Daoy (cell line): ENCODE measurements at regions not wholly inside any gene's neighbourhood (a gene's known extent, or its start where the extent isn't known, plus 50 kb on each side); places are given as distances from the start of the nearest gene placed in this dataset.
A peak's percentile ranks its signal among the peaks of the same experiment; 100 is the strongest.

ENCODE experiments used
- DNase-seq: peaks from one replicate; pipeline ENCODE4 v3.0.0-alpha.2; 2015; ENCODE audit warnings: low read depth

GRCh38 chr9:86452201-86452828 is 98.1 kb upstream of the TUT7 start:
- DNase-seq = no peak

DNA sequence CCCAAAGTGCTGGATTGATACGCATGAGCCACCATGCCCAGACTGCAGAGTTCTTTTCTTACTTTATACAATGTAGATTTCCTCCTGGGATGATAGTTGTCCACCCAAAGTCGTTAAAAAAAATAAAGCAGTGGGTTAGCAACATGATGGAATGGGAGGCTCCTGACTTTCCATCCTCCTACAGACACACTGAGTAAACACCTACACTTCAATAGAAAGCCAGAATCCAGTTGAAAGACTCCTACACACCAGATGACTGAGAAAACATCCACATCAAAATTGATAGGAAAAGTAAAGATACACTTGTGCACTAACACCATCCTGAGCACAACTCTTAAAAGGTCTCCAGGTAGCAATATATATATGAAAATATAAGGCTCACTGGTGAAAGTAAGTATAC is 95.0 kb upstream of the TUT7 start:
- DNase-seq = no peak

GRCh38 chr9:86445671-86446070 is 91.5 kb upstream of the TUT7 start:
- DNase-seq = no peak

DNA sequence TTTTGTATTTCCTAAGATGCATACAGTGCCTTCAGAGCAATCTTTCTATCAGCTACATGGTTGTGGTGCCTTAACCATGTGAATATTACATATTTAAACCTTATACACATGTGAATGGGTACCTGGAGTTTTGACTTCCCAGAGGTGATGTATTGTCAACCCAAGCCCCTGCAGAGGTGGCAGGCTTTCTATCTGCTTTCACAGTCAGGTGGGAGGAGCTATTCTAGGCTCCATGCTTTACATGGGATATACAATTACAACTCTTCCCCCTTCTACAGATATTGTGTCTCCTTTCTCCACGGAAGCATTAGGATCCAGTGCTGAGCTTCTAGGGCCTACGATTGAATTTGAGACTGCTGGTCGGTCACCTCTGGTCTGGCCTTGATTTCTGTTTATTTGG is 89.8 kb upstream of the TUT7 start:
- DNase-seq = no peak

DNA sequence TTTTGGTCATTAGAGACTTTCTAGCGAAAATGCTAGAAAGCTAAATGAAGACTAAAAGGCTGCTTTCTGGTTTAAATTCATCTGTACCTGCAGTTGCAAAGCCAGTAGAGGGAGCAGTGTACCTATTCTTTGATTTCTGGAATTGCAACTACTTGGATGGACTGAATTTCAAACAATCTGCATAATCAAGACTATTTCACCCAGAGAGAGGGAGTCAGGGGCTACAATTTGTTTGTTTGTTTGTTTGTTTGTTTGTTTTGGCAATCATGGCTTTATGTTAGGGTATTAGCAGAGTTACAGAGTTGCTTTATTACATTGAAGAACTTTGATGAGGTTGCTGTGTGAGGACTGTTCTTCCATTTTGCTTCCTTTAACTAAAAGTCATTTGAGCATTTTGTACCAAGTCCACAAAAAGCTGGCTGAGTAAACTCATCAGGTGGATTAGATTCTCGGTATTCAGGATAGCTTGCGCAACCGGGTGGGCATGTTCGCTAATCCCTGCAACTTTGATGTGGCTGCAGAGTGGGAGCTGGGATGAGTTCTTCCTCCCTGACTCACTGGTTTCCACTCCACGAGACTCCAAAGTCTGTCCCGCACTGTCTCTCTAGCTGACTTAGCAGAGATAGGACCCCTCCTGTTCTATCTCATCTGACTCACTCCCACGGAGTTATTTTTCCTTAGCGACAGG is 80.0 kb upstream of the TUT7 start:
- peak; percentile 50 for DNase-seq

GRCh38 chr9:86424251-86424891 is 70.2 kb upstream of the TUT7 start:
- DNase-seq = peak; percentile 22

DNA sequence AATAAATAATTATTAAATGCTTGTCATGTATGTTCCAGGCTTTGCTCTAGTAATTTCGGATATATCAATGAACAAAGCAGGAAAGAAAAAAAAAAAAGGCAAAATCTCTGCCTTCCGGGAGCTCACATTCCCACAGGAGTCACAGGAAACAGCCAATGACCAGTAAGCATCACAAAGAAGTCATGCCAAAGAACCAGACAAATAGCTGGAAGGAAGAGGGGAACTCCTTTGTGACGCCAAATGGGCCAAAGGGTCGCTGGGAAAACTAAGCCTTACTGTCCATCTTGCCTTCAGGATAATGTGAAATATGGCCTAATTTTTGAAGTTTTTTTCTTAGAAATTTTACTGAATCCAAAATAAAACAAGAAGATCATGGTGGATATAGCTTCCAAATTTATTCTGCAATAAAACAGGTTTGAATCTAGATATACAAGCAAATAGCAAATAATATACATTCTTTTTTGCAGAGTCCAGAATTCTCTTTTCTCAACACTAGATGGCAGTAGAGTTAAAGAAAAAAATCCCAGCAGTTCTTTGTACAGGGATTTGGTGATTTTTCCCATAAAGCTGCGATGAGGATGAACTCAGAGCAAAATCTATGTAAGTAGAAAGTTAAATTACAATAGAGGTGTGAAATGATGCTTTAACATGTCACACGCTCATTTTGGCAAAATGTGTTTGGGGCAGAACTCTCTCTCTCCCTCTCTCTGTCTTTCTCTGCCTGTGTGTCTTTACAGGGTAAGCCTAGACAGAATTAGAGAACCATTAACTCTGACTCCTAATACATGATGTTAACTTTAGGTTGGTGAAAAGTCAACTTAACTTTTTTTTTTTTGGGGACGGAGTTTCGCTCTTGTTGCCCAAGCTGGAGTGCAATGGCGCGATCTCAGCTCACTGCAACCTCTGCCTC is 60.0 kb upstream of the TUT7 start:
- peak; percentile 32 for DNase-seq

DNA sequence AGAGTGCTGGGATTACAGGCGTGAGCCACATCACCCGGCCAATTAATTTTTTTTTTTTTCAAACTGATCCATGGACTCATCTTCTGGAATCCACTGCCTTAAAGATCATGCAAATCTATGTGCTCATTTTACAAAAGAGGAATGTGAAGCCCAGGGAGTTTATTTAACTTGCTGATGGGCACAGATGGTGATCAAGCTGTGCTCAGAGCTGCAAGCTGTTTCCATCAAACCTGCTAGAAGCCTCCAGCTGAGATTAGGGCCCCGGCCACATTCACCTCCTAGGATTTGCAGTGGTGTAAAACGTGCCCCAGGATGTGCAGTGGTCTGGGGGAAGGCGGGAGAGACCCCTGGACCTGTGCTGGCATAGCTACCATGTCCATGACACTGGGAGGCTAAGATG is 56.1 kb upstream of the TUT7 start:
- DNase-seq = no peak

- DNase-seq = no peak
Measured at GRCh38 chr9:86408121-86408520, 53.9 kb upstream of the TUT7 start.

DNA sequence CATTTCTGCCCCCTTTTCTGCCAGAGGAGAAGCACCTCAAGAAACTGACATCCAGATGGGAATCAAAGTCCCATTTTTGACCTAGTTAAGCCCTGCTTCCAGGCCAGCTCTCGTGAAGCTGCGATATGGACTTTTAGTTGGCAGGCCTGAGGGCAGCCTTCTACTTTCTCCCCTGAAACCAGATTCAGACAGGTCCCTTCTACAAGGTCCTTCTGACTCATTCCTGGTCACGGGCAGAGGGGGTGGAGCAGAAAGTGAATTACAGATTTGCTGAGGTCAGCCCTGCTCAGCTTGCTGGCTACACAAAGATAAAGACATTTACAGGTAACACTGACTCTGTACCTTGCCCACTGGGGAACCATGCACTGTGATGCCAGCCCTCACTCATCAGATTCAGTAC is 52.8 kb upstream of the TUT7 start:
- DNase-seq = peak; percentile 75

GRCh38 chr9:86406366-86406765 is 52.2 kb upstream of the TUT7 start:
- peak; percentile 41 for DNase-seq

DNA sequence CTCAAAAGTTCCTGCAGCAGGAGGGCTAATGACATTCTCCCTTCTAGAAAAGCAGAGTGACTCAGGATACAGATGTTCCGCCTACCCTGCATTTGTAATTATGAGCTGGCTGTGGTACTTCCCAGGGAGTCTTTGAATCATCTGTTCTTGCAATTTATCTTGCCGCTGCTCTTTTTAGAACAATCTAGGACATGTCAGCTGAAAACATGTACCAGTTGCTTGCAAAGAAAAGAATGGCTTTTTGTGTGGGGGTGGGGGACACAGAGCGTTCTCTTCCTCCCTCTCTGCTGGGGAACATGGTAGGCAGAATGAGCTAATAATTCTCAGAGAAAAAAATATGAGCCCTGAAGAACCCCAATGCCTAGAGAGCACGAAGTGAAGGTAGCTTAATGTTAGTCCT is 51.7 kb upstream of the TUT7 start:
- DNase-seq = peak; percentile 83

GRCh38 chr9:86405086-86405491 is 50.9 kb upstream of the TUT7 start:
- DNase-seq = no peak
